H9 (cell line): ENCODE measurements at regions not wholly inside any gene's neighbourhood (a gene's known extent, or its start where the extent isn't known, plus 50 kb on each side); places are given as distances from the start of the nearest gene placed in this dataset.

ENCODE experiments used
- DNase-seq: peaks from one replicate; pipeline ENCODE4 v3.0.0-alpha.2; 2017
- H2AFZ ChIP-seq: one replicate; pipeline ENCODE4 v1.6.1; 2013; ENCODE audit warnings: mild to moderate bottlenecking, low read length, control low read depth, moderate library complexity
- H2AK5ac ChIP-seq: 2 replicates; pipeline ENCODE4 v1.6.1; 2013; ENCODE audit warnings: low read length, control low read depth, mixed read lengths; ENCODE audit not compliant: insufficient read length
- H2BK120ac ChIP-seq: one replicate; pipeline ENCODE4 v1.6.1; 2013; ENCODE audit warnings: low read depth, mild to moderate bottlenecking, low read length, control low read depth, inconsistent platforms; ENCODE audit not compliant: poor library complexity, severe bottlenecking
- H2BK12ac ChIP-seq: 2 replicates; pipeline ENCODE4 v1.6.1; 2013; ENCODE audit warnings: low read length, control low read depth, mixed read lengths, low read depth; ENCODE audit not compliant: insufficient read length
- H2BK15ac ChIP-seq: 2 replicates; pipeline ENCODE4 v1.6.1; 2013; ENCODE audit warnings: low read depth, low read length, control low read depth
- H2BK20ac ChIP-seq: one replicate; pipeline ENCODE4 v1.6.1; 2013; ENCODE audit warnings: low read depth, mild to moderate bottlenecking, low read length, control low read depth, inconsistent platforms; ENCODE audit not compliant: poor library complexity, severe bottlenecking
- H2BK5ac ChIP-seq: 2 replicates; pipeline ENCODE4 v1.6.1; 2013; ENCODE audit warnings: low read length, control low read depth, mixed read lengths; ENCODE audit not compliant: insufficient read length
- H3K14ac ChIP-seq: 2 replicates; pipeline ENCODE4 v1.6.1; 2013; ENCODE audit warnings: low read length, control low read depth; ENCODE audit not compliant: insufficient read depth
- H3K18ac ChIP-seq: 2 replicates; pipeline ENCODE4 v1.6.1; 2013; ENCODE audit warnings: low read depth, mild to moderate bottlenecking, mixed read lengths, low read length, control low read depth; ENCODE audit not compliant: insufficient read length
- H3K23ac ChIP-seq: 2 replicates; pipeline ENCODE4 v1.6.1; 2013; ENCODE audit warnings: low read length, control low read depth, mixed read lengths, low read depth; ENCODE audit not compliant: insufficient read length
- H3K23me2 ChIP-seq: 2 replicates; pipeline ENCODE4 v1.6.1; 2013; ENCODE audit warnings: low read depth, mild to moderate bottlenecking, mixed read lengths, low read length, control low read depth; ENCODE audit not compliant: insufficient read length, poor library complexity, severe bottlenecking
- H3K27ac ChIP-seq: 2 replicates; pipeline ENCODE4 v1.5.1; 2013; ENCODE audit warnings: low read length, control low read depth, mixed read lengths, low read depth; ENCODE audit not compliant: insufficient read length
- H3K27me3 ChIP-seq: 2 replicates; pipeline ENCODE4 v1.6.1; 2013; ENCODE audit warnings: low read length, control low read depth, inconsistent platforms; ENCODE audit not compliant: insufficient read depth
- H3K4ac ChIP-seq: 2 replicates; pipeline ENCODE4 v1.6.1; 2013; ENCODE audit warnings: low read depth, mild to moderate bottlenecking, control low read depth, inconsistent platforms, low read length, moderate library complexity
- H3K4me1 ChIP-seq: 2 replicates; pipeline ENCODE4 v1.6.1; 2013; ENCODE audit warnings: low read length, control low read depth, inconsistent platforms; ENCODE audit not compliant: insufficient read depth
- H3K4me2 ChIP-seq: 2 replicates; pipeline ENCODE4 v1.6.1; 2013; ENCODE audit warnings: low read length, control low read depth, mixed read lengths; ENCODE audit not compliant: insufficient read length, insufficient read depth
- H3K56ac ChIP-seq: 2 replicates; pipeline ENCODE4 v1.6.1; 2013; ENCODE audit warnings: low read depth, mild to moderate bottlenecking, mixed read lengths, low read length, control low read depth; ENCODE audit not compliant: insufficient read length
- H3K79me1 ChIP-seq: 2 replicates; pipeline ENCODE4 v1.6.1; 2013; ENCODE audit warnings: low read depth, mild to moderate bottlenecking, moderate library complexity, low read length, control low read depth, inconsistent platforms; ENCODE audit not compliant: insufficient read depth, poor library complexity, severe bottlenecking
- H3K79me2 ChIP-seq: 2 replicates; pipeline ENCODE4 v1.6.1; 2013; ENCODE audit warnings: low read length, control low read depth, inconsistent platforms; ENCODE audit not compliant: insufficient read depth
- H3K9ac ChIP-seq: 2 replicates; pipeline ENCODE4 v1.6.1; 2013; ENCODE audit warnings: low read length, control low read depth, mixed read lengths; ENCODE audit not compliant: insufficient read length; ENCODE audit errors: extremely low read depth
- H3K9me3 ChIP-seq: one replicate; pipeline ENCODE4 v1.6.1; 2013; ENCODE audit warnings: low read depth, low read length, inconsistent platforms; ENCODE audit not compliant: control insufficient read depth
- H3T11ph ChIP-seq: one replicate; pipeline ENCODE4 v1.6.1; 2013; ENCODE audit warnings: mild to moderate bottlenecking, low read length, control low read depth, inconsistent platforms
- H4K20me1 ChIP-seq: one replicate; pipeline ENCODE4 v1.6.1; 2013; ENCODE audit not compliant: control insufficient read depth, insufficient read length, insufficient read depth
- H4K5ac ChIP-seq: 2 replicates; pipeline ENCODE4 v1.6.1; 2013; ENCODE audit warnings: low read depth, mild to moderate bottlenecking, mixed read lengths, low read length, control low read depth; ENCODE audit not compliant: insufficient read length
- H4K8ac ChIP-seq: replicated peaks from 2 replicates; pipeline ENCODE4 v1.6.1; 2013; ENCODE audit warnings: low read length, control low read depth, mixed read lengths, low read depth; ENCODE audit not compliant: insufficient read length
- H4K91ac ChIP-seq: 2 replicates; pipeline ENCODE4 v1.6.1; 2013; ENCODE audit warnings: low read depth, mild to moderate bottlenecking, moderate library complexity, mixed read lengths, low read length, control low read depth; ENCODE audit not compliant: insufficient read length
- H3K27ac Mint-ChIP-seq, 3 experiments: 2 replicates in 2 of 3; 3 replicates in 1 of 3; pipeline ENCODE4 v1.8.0; 2020 to 2021; ENCODE audit warnings: mixed read lengths in 3 of 3, mild to moderate bottlenecking in 1 of 3, moderate library complexity in 1 of 3
- H3K27me3 Mint-ChIP-seq: 2 replicates; pipeline ENCODE4 v1.8.0; 2021; ENCODE audit warnings: low read depth, mild to moderate bottlenecking, moderate library complexity, mixed read lengths
- H3K36me3 Mint-ChIP-seq, 3 experiments: 2 replicates in 2 of 3; 3 replicates in 1 of 3; pipeline ENCODE4 v1.8.0; 2020 to 2021; ENCODE audit warnings: low read depth in 3 of 3, mixed read lengths in 3 of 3; ENCODE audit not compliant: insufficient read depth in 1 of 3
- H3K4me1 Mint-ChIP-seq, 2 experiments: 2 replicates each; pipeline ENCODE4 v1.8.0; 2020; ENCODE audit warnings: mixed read lengths in 2 of 2
- H3K4me3 Mint-ChIP-seq, 2 experiments: 2 replicates in 1 of 2; 3 replicates in 1 of 2; pipeline ENCODE4 v1.8.0; 2020 to 2021; ENCODE audit warnings: mild to moderate bottlenecking in 2 of 2, mixed read lengths in 2 of 2, moderate library complexity in 1 of 2
- H3K9me3 Mint-ChIP-seq, 2 experiments: 2 replicates in 1 of 2; 3 replicates in 1 of 2; pipeline ENCODE4 v1.8.0; 2020; ENCODE audit warnings: mild to moderate bottlenecking in 2 of 2, mixed read lengths in 2 of 2, moderate library complexity in 1 of 2
- CTCF ChIP-seq: fragments of 200-600 bp; sonication (generic); conservative IDR thresholded peaks from 3 replicates; pipeline ENCODE4 v1.8.0; 2021; ENCODE audit warnings: antibody characterized with exemption, mild to moderate bottlenecking
- WGBS: extraction: QIAGEN DNeasy Blood & Tissue Kit; methylation state at CpG from one replicate; pipeline ENCODE4 v1.1.7; 2013; ENCODE audit warnings: missing lambda C conversion rate, low lambda C conversion rate, mixed read lengths; ENCODE audit not compliant: insufficient read length; ENCODE audit errors: extremely low coverage; 5-methylcytosine and 5-hydroxymethylcytosine counted together

GRCh38 chr1:96072021-96072420, 649.6 kb upstream of the PTBP2 start:
- Histone ChIP-seq H3K23me2 (no peaks in the 10 kb centered on the region), H2BK20ac (no peak overlapping the region), H3K79me2 (no peaks in the 10 kb centered on the region), H4K91ac (no peak overlapping the region), H2BK120ac (no peak overlapping the region), H4K5ac (no peak overlapping the region), H2BK12ac (no peak overlapping the region), H2AFZ (no peak overlapping the region), H3K27ac (no peak overlapping the region), H3K56ac (no peak overlapping the region), H3K18ac (no peak overlapping the region), H3T11ph (no peak overlapping the region), H3K79me1 (no peaks in the 10 kb centered on the region), H2BK15ac (no peak overlapping the region), H3K27me3 (no peaks in the 10 kb centered on the region), H2AK5ac (no peak overlapping the region), H3K4me2 (no peak overlapping the region), H3K4ac (no peak overlapping the region), H3K9me3 (no peaks in the 10 kb centered on the region), H3K4me1 (no peaks in the 10 kb centered on the region), H2BK5ac (no peak overlapping the region), H3K23ac (no peak overlapping the region), H4K20me1 (no peaks in the 10 kb centered on the region), H4K8ac (no peak overlapping the region), H3K14ac (no peak overlapping the region), H3K9ac (no peak overlapping the region)
- Mint-ChIP-seq H3K36me3 (no peaks in the 10 kb centered on the region), H3K27me3 (no peaks in the 10 kb centered on the region), H3K4me1 (no peaks in the 10 kb centered on the region), H3K4me3 (no peak overlapping the region), H3K27ac (no peak overlapping the region), H3K9me3 (no peaks in the 10 kb centered on the region)
- TF ChIP-seq CTCF, result no peak
- WGBS, result no CpG with 5 or more reads among the region's 3 CpGs
- DNase-seq, result no peak
